Jurkat, Clone E6-1 (cell line): ENCODE measurements at regions not wholly inside any gene's neighbourhood (a gene's known extent, or its start where the extent isn't known, plus 50 kb on each side); places are given as distances from the start of the nearest gene placed in this dataset.

Experiments used
- DNase-seq: peaks from one replicate; pipeline ENCODE4 v3.0.0-alpha.2; 2011; ENCODE audit warnings: low read depth, low spot score
- H3K4me3 ChIP-seq: 2 replicates; pipeline ENCODE4 v1.5.1; 2011; ENCODE audit warnings: mild to moderate bottlenecking, low read length, control low read depth, moderate library complexity

- H3K4me3 ChIP-seq = no peak overlapping the region
- DNase-seq = no peak
Measured at GRCh38 chr1:65717815-65718454, 74.8 kb upstream of the PDE4B start.

DNA sequence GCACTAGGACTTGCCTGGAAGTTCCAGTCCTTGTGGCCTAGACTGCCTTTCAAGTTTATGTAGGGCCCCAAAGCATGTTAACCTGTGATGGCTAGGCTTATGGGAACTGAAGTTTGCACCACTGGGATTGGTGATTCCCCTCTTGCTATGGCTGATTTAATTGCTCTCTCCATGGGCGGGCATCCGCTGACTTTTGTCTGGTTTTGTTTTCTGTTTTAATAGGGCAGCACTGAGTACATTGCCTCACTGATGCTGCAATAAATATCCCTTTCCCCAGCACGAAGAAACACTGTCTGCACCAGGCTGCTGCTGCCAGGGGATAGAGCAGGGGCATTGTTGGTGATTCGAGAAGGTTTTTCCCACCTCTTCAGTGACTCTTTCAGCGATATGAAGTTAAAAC is 73.3 kb upstream of the PDE4B start:
- H3K4me3 ChIP-seq = no peak overlapping the region

GRCh38 chr1:65722461-65722860 is 70.2 kb upstream of the PDE4B start:
- no peak for DNase-seq
- no peak overlapping the region for H3K4me3 ChIP-seq

More for the DNA sequence above, 73.3 kb upstream of the PDE4B start:
- no peak for DNase-seq

DNA sequence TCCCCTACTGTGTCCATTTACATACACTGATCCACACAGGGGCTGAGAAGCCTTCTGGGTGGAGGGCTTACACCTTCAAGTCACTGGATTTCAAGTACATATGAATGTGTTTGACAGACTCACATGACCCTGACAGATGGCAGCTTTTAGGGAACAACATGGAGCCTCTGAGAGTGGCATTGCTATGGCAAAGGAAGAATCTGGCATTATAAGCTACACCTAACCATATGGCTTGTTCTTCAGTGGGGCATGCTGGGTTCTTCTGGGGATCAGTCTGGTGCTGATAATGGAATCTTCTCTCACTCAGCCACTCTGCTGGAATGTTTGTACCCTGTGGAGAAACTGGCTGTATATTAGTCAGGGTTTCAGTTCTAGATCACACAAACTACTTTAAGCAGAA is 68.5 kb upstream of the PDE4B start:
- DNase-seq = no peak
- no peak overlapping the region for H3K4me3 ChIP-seq

- DNase-seq = no peak
- no peak overlapping the region for H3K4me3 ChIP-seq
Measured at GRCh38 chr1:65725064-65725463, 67.6 kb upstream of the PDE4B start.

DNA sequence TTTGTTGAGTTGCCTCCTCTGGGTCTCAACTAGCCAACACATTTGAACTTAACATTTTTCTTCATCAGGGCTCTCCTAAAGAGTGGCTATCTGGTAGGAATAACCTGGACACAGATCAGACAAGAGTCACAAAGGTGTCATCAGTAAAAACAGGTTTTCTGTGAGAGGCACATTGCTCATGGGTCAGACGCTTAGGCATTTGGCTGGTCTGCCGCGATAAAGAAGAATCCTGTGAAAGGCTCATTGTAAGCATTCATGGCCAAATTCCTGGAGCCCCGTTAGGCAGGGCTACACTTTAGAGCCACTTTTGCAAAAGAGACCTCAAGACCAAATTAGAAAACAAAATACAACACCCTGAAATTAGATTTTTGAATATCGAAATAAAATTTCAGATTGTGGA is 64.2 kb upstream of the PDE4B start:
- no peak overlapping the region for H3K4me3 ChIP-seq
- no peak for DNase-seq

- H3K4me3 ChIP-seq = no peak overlapping the region
- no peak for DNase-seq
Measured at GRCh38 chr1:65729259-65729658, 63.4 kb upstream of the PDE4B start.

DNA sequence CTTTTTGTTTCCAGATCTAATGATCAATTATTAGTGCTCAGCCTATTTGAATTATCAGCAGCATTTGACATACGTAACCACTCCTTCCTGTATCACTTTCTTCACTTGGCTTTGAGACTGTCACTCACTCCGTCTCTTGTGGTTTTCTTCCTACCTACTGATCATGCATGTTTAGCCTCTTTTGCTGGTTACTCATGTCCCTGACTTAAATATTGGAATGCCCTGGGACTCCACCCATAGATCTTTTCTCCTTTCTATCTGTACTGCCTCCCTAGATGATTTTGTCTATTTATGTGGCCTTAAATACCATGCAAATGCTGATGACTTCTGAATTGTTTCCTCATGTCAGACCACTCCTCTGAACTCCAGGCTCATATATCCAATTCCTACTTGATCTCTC is 57.7 kb upstream of the PDE4B start:
- no peak for DNase-seq
- H3K4me3 ChIP-seq = no peak overlapping the region

DNA sequence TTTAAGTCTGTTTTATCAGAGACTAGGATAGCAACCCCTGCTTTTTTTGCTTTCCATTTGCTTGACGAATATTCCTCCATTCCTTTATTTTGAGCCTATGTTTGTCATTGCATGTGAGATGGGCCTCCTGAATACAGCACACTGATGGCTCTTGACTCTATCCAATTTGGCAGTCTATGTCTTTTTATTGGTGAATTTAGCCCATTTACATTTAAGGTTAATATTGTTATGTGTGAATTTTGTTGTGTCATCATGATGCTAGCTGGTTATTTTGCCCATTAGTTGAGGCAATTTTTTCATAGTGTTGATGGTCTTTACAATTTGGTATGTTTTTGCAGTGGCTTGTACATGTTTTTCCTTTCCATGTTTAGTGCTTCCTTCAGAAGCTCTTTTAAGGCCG is 50.7 kb upstream of the PDE4B start:
- no peak overlapping the region for H3K4me3 ChIP-seq
- no peak for DNase-seq
